NB4 (cell line): ENCODE measurements at regions not wholly inside any gene's neighbourhood (a gene's known extent, or its start where the extent isn't known, plus 50 kb on each side); places are given as distances from the start of the nearest gene placed in this dataset.

ENCODE experiments used
- DNase-seq: peaks from one replicate; pipeline ENCODE4 v3.0.0; 2010; ENCODE audit warnings: low read depth
- H3K4me3 ChIP-seq: one replicate; pipeline ENCODE4 v1.5.1; 2011; ENCODE audit warnings: mild to moderate bottlenecking, low read depth, low read length, moderate library complexity
- MYC ChIP-seq: IDR thresholded peaks from 2 replicates; pipeline ENCODE4 v1.6.1; 2011; ENCODE audit warnings: low read depth, low read length
- POLR2A ChIP-seq: IDR thresholded peaks from 2 replicates; pipeline ENCODE4 v1.6.1; 2011; ENCODE audit warnings: mild to moderate bottlenecking; ENCODE audit not compliant: insufficient read length; ENCODE audit errors: extremely low read depth
- TF ChIP-seq, protein P1 (sequence below): IDR thresholded peaks from one replicate; pipeline ENCODE4 v1.5.1; 2012; ENCODE audit warnings: low read depth, low read length
- TF ChIP-seq, protein P2 (sequence below): IDR thresholded peaks from 2 replicates; pipeline ENCODE4 v1.6.1; 2011; ENCODE audit warnings: low read depth, low read length

DNA sequence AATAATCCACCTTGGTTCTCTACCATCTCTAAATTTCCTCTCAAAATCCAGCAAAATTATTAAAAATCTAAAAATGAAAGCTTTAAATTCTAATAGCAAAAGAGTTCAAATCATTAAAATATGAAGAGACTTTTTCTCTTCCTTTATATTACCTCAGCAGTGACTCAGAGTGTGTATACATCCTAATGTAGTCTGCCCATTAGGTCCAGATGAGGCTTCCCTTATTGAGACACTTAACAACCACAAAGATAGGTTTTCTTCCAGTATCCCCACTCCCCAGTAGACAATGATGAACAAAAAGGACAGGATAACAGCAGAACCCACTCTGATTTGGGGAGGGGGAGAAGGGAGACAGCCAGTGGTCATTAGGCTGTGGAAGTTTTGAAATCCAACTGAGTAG lies 61.5 kb upstream of the DCBLD2 start:
- H3K4me3 ChIP-seq = no peak overlapping the region
- DNase-seq = no peak
- TF ChIP-seq, protein P1, sequence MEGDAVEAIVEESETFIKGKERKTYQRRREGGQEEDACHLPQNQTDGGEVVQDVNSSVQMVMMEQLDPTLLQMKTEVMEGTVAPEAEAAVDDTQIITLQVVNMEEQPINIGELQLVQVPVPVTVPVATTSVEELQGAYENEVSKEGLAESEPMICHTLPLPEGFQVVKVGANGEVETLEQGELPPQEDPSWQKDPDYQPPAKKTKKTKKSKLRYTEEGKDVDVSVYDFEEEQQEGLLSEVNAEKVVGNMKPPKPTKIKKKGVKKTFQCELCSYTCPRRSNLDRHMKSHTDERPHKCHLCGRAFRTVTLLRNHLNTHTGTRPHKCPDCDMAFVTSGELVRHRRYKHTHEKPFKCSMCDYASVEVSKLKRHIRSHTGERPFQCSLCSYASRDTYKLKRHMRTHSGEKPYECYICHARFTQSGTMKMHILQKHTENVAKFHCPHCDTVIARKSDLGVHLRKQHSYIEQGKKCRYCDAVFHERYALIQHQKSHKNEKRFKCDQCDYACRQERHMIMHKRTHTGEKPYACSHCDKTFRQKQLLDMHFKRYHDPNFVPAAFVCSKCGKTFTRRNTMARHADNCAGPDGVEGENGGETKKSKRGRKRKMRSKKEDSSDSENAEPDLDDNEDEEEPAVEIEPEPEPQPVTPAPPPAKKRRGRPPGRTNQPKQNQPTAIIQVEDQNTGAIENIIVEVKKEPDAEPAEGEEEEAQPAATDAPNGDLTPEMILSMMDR = no peak
- no peak for TF ChIP-seq POLR2A
- TF ChIP-seq, protein P2, sequence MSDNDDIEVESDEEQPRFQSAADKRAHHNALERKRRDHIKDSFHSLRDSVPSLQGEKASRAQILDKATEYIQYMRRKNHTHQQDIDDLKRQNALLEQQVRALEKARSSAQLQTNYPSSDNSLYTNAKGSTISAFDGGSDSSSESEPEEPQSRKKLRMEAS = no peak
- no peak for TF ChIP-seq MYC

DNA sequence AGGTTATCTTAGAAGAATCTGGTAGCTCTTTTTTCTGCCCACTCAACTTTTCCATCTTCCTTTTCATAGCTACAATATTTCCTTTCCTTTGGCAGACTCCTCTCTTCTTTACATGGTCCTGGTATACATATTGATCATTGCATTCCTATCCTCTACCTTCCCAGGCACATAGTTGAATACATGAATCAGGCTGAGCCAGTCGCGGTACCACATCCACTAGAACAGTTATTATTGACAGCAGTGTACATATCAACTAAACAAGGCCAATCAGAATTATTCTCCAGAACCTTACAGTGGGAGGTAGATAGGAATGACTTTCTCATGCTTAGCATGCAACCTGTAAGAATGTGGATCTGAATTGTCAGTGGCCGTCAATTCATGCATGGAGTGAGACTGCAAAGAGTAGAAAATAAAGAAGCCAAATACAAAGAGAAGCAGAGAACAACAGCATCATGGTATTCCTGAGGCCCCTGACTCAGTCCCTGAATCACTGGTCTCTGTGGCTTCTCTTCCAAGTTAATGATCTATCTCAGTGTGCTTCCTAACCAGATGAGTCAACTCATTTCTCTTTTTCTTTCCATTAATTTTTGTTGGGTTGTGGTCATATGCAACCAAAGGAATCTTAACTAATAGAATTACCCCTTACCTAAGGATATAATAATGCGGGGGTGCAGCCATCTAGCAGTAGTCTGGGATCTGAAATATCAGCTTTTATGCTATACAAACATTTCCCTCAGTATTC lies 60.9 kb upstream of the DCBLD2 start:
- DNase-seq = no peak
- no peak overlapping the region for H3K4me3 ChIP-seq
- TF ChIP-seq, protein P1 = no peak
- TF ChIP-seq MYC (no peak), POLR2A (no peak)
- TF ChIP-seq, protein P2 = no peak

DNA sequence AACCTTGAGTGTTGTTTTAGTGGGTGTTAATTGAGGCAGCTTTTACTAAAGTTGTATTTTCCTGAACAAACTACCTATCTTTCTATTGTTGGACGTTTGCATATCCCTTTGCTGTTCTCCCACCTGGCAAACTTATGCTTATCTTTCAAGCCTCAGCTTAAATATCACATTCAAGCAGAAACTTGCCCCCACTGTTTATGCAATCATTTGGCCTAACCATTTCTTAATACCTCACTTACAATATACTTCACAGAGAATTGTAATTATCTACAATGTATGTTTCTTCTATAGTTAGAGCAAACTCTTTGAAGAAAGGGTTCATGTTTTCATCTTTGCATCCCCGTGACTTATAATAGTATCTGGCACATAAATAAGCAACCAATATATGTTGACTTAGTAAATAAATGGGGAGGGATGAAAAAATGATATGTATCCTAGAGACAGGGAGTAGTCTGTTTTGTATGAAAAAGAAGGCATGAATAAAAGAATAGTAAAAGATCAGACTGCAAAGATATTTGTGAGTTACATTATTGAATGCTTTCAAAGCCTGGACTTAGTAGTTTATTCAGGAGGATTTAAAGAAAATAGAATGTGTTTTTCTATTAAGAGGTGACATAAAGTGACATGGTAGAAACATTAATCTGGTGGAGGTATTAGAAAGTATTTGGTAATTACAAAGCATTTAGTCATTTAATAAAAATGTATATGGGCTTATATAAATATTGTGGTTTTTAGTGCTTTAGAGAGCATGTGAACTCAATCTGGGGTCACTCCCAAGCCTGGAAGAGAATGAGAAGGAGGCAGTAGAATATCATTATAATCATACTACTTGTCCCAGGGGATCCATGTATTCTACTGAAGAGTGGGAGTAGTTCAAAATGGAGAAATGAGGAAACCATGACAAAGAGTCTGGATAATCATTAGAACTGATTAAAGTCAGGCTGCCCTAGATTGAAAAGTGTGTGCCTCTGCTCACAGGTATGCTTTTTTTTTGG lies 60.0 kb upstream of the DCBLD2 start:
- TF ChIP-seq, protein P1 = no peak
- no peak for TF ChIP-seq MYC
- TF ChIP-seq, protein P2 = no peak
- no peak for TF ChIP-seq POLR2A
- DNase-seq = no peak
- H3K4me3 ChIP-seq = no peak overlapping the region

DNA sequence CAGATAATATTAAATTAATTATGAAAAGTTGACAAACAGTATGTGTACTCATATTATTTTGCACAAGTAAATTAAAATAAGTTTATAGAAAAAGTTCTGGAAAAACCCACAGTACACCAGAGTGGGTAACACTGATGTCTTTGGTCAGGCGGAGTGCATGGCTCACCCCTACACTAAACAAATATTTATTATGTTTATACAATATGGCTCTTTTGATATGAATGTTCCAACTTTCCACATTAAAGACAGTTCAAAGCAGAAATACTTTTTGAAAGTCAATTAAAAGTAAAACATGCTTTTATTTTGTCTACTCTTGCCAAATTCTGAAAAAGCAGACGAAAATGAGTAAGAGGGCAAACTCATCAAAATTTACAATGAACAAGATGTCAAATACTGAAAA lies 56.2 kb upstream of the DCBLD2 start:
- H3K4me3 ChIP-seq = no peak overlapping the region
- TF ChIP-seq MYC (no peak), POLR2A (no peak)
- TF ChIP-seq, protein P2 = no peak
- no peak for DNase-seq

DNA sequence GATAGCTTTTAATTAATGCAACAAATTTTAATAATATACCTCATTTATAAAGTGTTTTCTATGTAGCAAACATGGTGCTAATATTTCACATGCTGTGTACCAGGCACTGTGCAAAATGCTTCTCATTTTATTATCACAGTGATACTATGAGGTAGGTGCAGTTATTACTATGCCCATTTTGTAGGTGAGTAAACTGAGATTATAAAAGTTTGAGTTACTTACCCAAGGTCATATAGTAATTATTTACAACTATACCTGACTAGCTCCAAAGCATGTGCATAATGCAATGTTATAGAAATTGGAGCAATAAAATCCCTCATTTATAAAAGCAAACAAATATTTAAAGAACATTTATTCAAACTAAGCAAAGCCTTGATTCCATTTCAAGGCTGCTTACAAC lies 54.5 kb upstream of the DCBLD2 start:
- TF ChIP-seq MYC (no peak), POLR2A (no peak)
- TF ChIP-seq, protein P2 = no peak
- TF ChIP-seq, protein P1 = no peak
- no peak for DNase-seq
- no peak overlapping the region for H3K4me3 ChIP-seq
